EL (cell line): ENCODE measurements at regions not wholly inside any gene's neighbourhood (a gene's known extent, or its start where the extent isn't known, plus 50 kb on each side); places are given as distances from the start of the nearest gene placed in this dataset.

ENCODE experiments used
- DNase-seq: peaks from one replicate; pipeline ENCODE4 v3.0.0-alpha.2; 2016

GRCh38 chr6:92588148-92588547 lies 831.2 kb downstream of the EPHA7 start:
- DNase-seq = no peak

- DNase-seq = no peak
Measured at GRCh38 chr6:92587525-92587924, 831.8 kb downstream of the EPHA7 start.

- no peak for DNase-seq
Measured at GRCh38 chr6:92586236-92586977, 833.0 kb downstream of the EPHA7 start.

GRCh38 chr6:92582211-92582610 lies 837.1 kb downstream of the EPHA7 start:
- no peak for DNase-seq

GRCh38 chr6:92577077-92577719 lies 842.2 kb downstream of the EPHA7 start:
- DNase-seq = no peak

- DNase-seq = no peak
Measured at GRCh38 chr6:92568541-92568940, 850.8 kb downstream of the EPHA7 start.

GRCh38 chr6:92566632-92567031 lies 852.7 kb downstream of the EPHA7 start:
- no peak for DNase-seq

- DNase-seq = no peak
Measured at GRCh38 chr6:92564376-92564775, 855.0 kb downstream of the EPHA7 start.

- no peak for DNase-seq
Measured at GRCh38 chr6:92559611-92560010, 859.7 kb downstream of the EPHA7 start.

- no peak for DNase-seq
Measured at GRCh38 chr6:92559003-92559402, 860.4 kb downstream of the EPHA7 start.

GRCh38 chr6:92550501-92550900 lies 868.9 kb downstream of the EPHA7 start:
- DNase-seq = no peak

GRCh38 chr6:92545861-92546260 lies 873.5 kb downstream of the EPHA7 start:
- DNase-seq = no peak

GRCh38 chr6:92541448-92542060 lies 877.8 kb downstream of the EPHA7 start:
- no peak for DNase-seq

GRCh38 chr6:92538926-92539325 lies 880.4 kb downstream of the EPHA7 start:
- DNase-seq = no peak

- DNase-seq = no peak
Measured at GRCh38 chr6:92538275-92538674, 881.1 kb downstream of the EPHA7 start.

- DNase-seq = no peak
Measured at GRCh38 chr6:92534109-92534508, 885.2 kb downstream of the EPHA7 start.

- DNase-seq = no peak
Measured at GRCh38 chr6:92522589-92522988, 896.8 kb downstream of the EPHA7 start.

GRCh38 chr6:92521553-92521952 lies 897.8 kb downstream of the EPHA7 start:
- DNase-seq = no peak

GRCh38 chr6:92510137-92510536 lies 909.2 kb downstream of the EPHA7 start:
- no peak for DNase-seq

GRCh38 chr6:92507552-92507951 lies 911.8 kb downstream of the EPHA7 start:
- no peak for DNase-seq

- DNase-seq = no peak
Measured at GRCh38 chr6:92504509-92504908, 914.9 kb downstream of the EPHA7 start.

- no peak for DNase-seq
Measured at GRCh38 chr6:92497281-92497680, 922.1 kb downstream of the EPHA7 start.

- no peak for DNase-seq
Measured at GRCh38 chr6:92496527-92496926, 922.8 kb downstream of the EPHA7 start.

- DNase-seq = no peak
Measured at GRCh38 chr6:92495242-92495641, 924.1 kb downstream of the EPHA7 start.
